H9 (cell line): ENCODE measurements at regions not wholly inside any gene's neighbourhood (a gene's known extent, or its start where the extent isn't known, plus 50 kb on each side); places are given as distances from the start of the nearest gene placed in this dataset.

Source experiments
- DNase-seq: peaks from one replicate; pipeline ENCODE4 v3.0.0-alpha.2; 2017
- H2AFZ ChIP-seq: one replicate; pipeline ENCODE4 v1.6.1; 2013; ENCODE audit warnings: mild to moderate bottlenecking, low read length, control low read depth, moderate library complexity
- H2AK5ac ChIP-seq: 2 replicates; pipeline ENCODE4 v1.6.1; 2013; ENCODE audit warnings: low read length, control low read depth, mixed read lengths; ENCODE audit not compliant: insufficient read length
- H2BK120ac ChIP-seq: one replicate; pipeline ENCODE4 v1.6.1; 2013; ENCODE audit warnings: low read depth, mild to moderate bottlenecking, low read length, control low read depth, inconsistent platforms; ENCODE audit not compliant: poor library complexity, severe bottlenecking
- H2BK12ac ChIP-seq: 2 replicates; pipeline ENCODE4 v1.6.1; 2013; ENCODE audit warnings: low read length, control low read depth, mixed read lengths, low read depth; ENCODE audit not compliant: insufficient read length
- H2BK15ac ChIP-seq: 2 replicates; pipeline ENCODE4 v1.6.1; 2013; ENCODE audit warnings: low read depth, low read length, control low read depth
- H2BK20ac ChIP-seq: one replicate; pipeline ENCODE4 v1.6.1; 2013; ENCODE audit warnings: low read depth, mild to moderate bottlenecking, low read length, control low read depth, inconsistent platforms; ENCODE audit not compliant: poor library complexity, severe bottlenecking
- H2BK5ac ChIP-seq: 2 replicates; pipeline ENCODE4 v1.6.1; 2013; ENCODE audit warnings: low read length, control low read depth, mixed read lengths; ENCODE audit not compliant: insufficient read length
- H3K14ac ChIP-seq: 2 replicates; pipeline ENCODE4 v1.6.1; 2013; ENCODE audit warnings: low read length, control low read depth; ENCODE audit not compliant: insufficient read depth
- H3K18ac ChIP-seq: 2 replicates; pipeline ENCODE4 v1.6.1; 2013; ENCODE audit warnings: low read depth, mild to moderate bottlenecking, mixed read lengths, low read length, control low read depth; ENCODE audit not compliant: insufficient read length
- H3K23ac ChIP-seq: 2 replicates; pipeline ENCODE4 v1.6.1; 2013; ENCODE audit warnings: low read length, control low read depth, mixed read lengths, low read depth; ENCODE audit not compliant: insufficient read length
- H3K23me2 ChIP-seq: 2 replicates; pipeline ENCODE4 v1.6.1; 2013; ENCODE audit warnings: low read depth, mild to moderate bottlenecking, mixed read lengths, low read length, control low read depth; ENCODE audit not compliant: insufficient read length, poor library complexity, severe bottlenecking
- H3K27ac ChIP-seq: 2 replicates; pipeline ENCODE4 v1.5.1; 2013; ENCODE audit warnings: low read length, control low read depth, mixed read lengths, low read depth; ENCODE audit not compliant: insufficient read length
- H3K27me3 ChIP-seq: 2 replicates; pipeline ENCODE4 v1.6.1; 2013; ENCODE audit warnings: low read length, control low read depth, inconsistent platforms; ENCODE audit not compliant: insufficient read depth
- H3K4ac ChIP-seq: 2 replicates; pipeline ENCODE4 v1.6.1; 2013; ENCODE audit warnings: low read depth, mild to moderate bottlenecking, control low read depth, inconsistent platforms, low read length, moderate library complexity
- H3K4me1 ChIP-seq: 2 replicates; pipeline ENCODE4 v1.6.1; 2013; ENCODE audit warnings: low read length, control low read depth, inconsistent platforms; ENCODE audit not compliant: insufficient read depth
- H3K4me2 ChIP-seq: 2 replicates; pipeline ENCODE4 v1.6.1; 2013; ENCODE audit warnings: low read length, control low read depth, mixed read lengths; ENCODE audit not compliant: insufficient read length, insufficient read depth
- H3K56ac ChIP-seq: 2 replicates; pipeline ENCODE4 v1.6.1; 2013; ENCODE audit warnings: low read depth, mild to moderate bottlenecking, mixed read lengths, low read length, control low read depth; ENCODE audit not compliant: insufficient read length
- H3K79me1 ChIP-seq: 2 replicates; pipeline ENCODE4 v1.6.1; 2013; ENCODE audit warnings: low read depth, mild to moderate bottlenecking, moderate library complexity, low read length, control low read depth, inconsistent platforms; ENCODE audit not compliant: insufficient read depth, poor library complexity, severe bottlenecking
- H3K79me2 ChIP-seq: 2 replicates; pipeline ENCODE4 v1.6.1; 2013; ENCODE audit warnings: low read length, control low read depth, inconsistent platforms; ENCODE audit not compliant: insufficient read depth
- H3K9ac ChIP-seq: 2 replicates; pipeline ENCODE4 v1.6.1; 2013; ENCODE audit warnings: low read length, control low read depth, mixed read lengths; ENCODE audit not compliant: insufficient read length; ENCODE audit errors: extremely low read depth
- H3K9me3 ChIP-seq: one replicate; pipeline ENCODE4 v1.6.1; 2013; ENCODE audit warnings: low read depth, low read length, inconsistent platforms; ENCODE audit not compliant: control insufficient read depth
- H3T11ph ChIP-seq: one replicate; pipeline ENCODE4 v1.6.1; 2013; ENCODE audit warnings: mild to moderate bottlenecking, low read length, control low read depth, inconsistent platforms
- H4K20me1 ChIP-seq: one replicate; pipeline ENCODE4 v1.6.1; 2013; ENCODE audit not compliant: control insufficient read depth, insufficient read length, insufficient read depth
- H4K5ac ChIP-seq: 2 replicates; pipeline ENCODE4 v1.6.1; 2013; ENCODE audit warnings: low read depth, mild to moderate bottlenecking, mixed read lengths, low read length, control low read depth; ENCODE audit not compliant: insufficient read length
- H4K8ac ChIP-seq: replicated peaks from 2 replicates; pipeline ENCODE4 v1.6.1; 2013; ENCODE audit warnings: low read length, control low read depth, mixed read lengths, low read depth; ENCODE audit not compliant: insufficient read length
- H4K91ac ChIP-seq: 2 replicates; pipeline ENCODE4 v1.6.1; 2013; ENCODE audit warnings: low read depth, mild to moderate bottlenecking, moderate library complexity, mixed read lengths, low read length, control low read depth; ENCODE audit not compliant: insufficient read length
- H3K27ac Mint-ChIP-seq, 3 experiments: 2 replicates in 2 of 3; 3 replicates in 1 of 3; pipeline ENCODE4 v1.8.0; 2020 to 2021; ENCODE audit warnings: mixed read lengths in 3 of 3, mild to moderate bottlenecking in 1 of 3, moderate library complexity in 1 of 3
- H3K27me3 Mint-ChIP-seq: 2 replicates; pipeline ENCODE4 v1.8.0; 2021; ENCODE audit warnings: low read depth, mild to moderate bottlenecking, moderate library complexity, mixed read lengths
- H3K36me3 Mint-ChIP-seq, 3 experiments: 2 replicates in 2 of 3; 3 replicates in 1 of 3; pipeline ENCODE4 v1.8.0; 2020 to 2021; ENCODE audit warnings: low read depth in 3 of 3, mixed read lengths in 3 of 3; ENCODE audit not compliant: insufficient read depth in 1 of 3
- H3K4me1 Mint-ChIP-seq, 2 experiments: 2 replicates each; pipeline ENCODE4 v1.8.0; 2020; ENCODE audit warnings: mixed read lengths in 2 of 2
- H3K4me3 Mint-ChIP-seq, 2 experiments: 2 replicates in 1 of 2; 3 replicates in 1 of 2; pipeline ENCODE4 v1.8.0; 2020 to 2021; ENCODE audit warnings: mild to moderate bottlenecking in 2 of 2, mixed read lengths in 2 of 2, moderate library complexity in 1 of 2
- H3K9me3 Mint-ChIP-seq, 2 experiments: 2 replicates in 1 of 2; 3 replicates in 1 of 2; pipeline ENCODE4 v1.8.0; 2020; ENCODE audit warnings: mild to moderate bottlenecking in 2 of 2, mixed read lengths in 2 of 2, moderate library complexity in 1 of 2
- WGBS: extraction: QIAGEN DNeasy Blood & Tissue Kit; methylation state at CpG from one replicate; pipeline ENCODE4 v1.1.7; 2013; ENCODE audit warnings: missing lambda C conversion rate, low lambda C conversion rate, mixed read lengths; ENCODE audit not compliant: insufficient read length; ENCODE audit errors: extremely low coverage; 5-methylcytosine and 5-hydroxymethylcytosine counted together
- TF ChIP-seq, protein P1 (sequence below): fragments of 200-600 bp; sonication (generic); conservative IDR thresholded peaks from 3 replicates; pipeline ENCODE4 v1.8.0; 2021; ENCODE audit warnings: antibody characterized with exemption, mild to moderate bottlenecking

DNA sequence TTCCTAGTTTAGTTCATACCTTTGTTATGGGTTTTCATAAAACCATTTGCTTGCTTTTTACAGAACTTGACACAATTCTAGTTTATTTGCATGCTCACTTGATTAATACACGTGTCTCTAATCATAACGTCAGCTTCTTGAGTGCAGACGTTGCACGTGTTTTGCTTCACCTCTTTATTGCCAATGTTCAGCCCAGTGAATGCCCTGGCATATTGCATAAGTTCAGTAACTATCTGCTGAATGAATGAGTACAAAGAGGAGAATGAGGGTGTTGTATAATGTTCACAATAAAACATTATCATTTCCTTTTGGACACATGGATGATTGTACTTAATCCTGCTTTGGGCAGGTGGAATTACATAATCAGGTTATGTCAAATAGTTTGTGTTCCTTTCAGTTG lies 519.8 kb downstream of the HS3ST4 start:
- H2BK12ac ChIP-seq = no peak overlapping the region
- no peaks in the 10 kb centered on the region for H3K27me3 ChIP-seq
- H3K27me3 Mint-ChIP-seq = no peaks in the 10 kb centered on the region
- H3K4me3 Mint-ChIP-seq = no peak overlapping the region
- H2BK20ac ChIP-seq = no peak overlapping the region
- TF ChIP-seq, protein P1, sequence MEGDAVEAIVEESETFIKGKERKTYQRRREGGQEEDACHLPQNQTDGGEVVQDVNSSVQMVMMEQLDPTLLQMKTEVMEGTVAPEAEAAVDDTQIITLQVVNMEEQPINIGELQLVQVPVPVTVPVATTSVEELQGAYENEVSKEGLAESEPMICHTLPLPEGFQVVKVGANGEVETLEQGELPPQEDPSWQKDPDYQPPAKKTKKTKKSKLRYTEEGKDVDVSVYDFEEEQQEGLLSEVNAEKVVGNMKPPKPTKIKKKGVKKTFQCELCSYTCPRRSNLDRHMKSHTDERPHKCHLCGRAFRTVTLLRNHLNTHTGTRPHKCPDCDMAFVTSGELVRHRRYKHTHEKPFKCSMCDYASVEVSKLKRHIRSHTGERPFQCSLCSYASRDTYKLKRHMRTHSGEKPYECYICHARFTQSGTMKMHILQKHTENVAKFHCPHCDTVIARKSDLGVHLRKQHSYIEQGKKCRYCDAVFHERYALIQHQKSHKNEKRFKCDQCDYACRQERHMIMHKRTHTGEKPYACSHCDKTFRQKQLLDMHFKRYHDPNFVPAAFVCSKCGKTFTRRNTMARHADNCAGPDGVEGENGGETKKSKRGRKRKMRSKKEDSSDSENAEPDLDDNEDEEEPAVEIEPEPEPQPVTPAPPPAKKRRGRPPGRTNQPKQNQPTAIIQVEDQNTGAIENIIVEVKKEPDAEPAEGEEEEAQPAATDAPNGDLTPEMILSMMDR = no peak
- no peak overlapping the region for H2AK5ac ChIP-seq
- no peaks in the 10 kb centered on the region for H3K9me3 ChIP-seq
- H3K9me3 Mint-ChIP-seq = peaks cover 6 to 10% of the 10 kb centered on the region in 2 experiments
- H3K79me2 ChIP-seq = no peaks in the 10 kb centered on the region
- no peak overlapping the region for H2AFZ ChIP-seq
- H3K9ac ChIP-seq = no peak overlapping the region
- no peak overlapping the region for H4K5ac ChIP-seq
- peaks cover 27 to 35% of the 10 kb centered on the region in 2 experiments for H3K4me1 Mint-ChIP-seq
- no peak overlapping the region for H3K23ac ChIP-seq
- peaks cover 0 to 11% (median 3%) of the 10 kb centered on the region in 3 experiments; a peak in 2 of 7 replicates for H3K36me3 Mint-ChIP-seq
- no peak overlapping the region for H3K27ac Mint-ChIP-seq
- H2BK120ac ChIP-seq = no peak overlapping the region
- no peak overlapping the region for H2BK15ac ChIP-seq
- H4K91ac ChIP-seq = no peak overlapping the region
- H3K27ac ChIP-seq = no peak overlapping the region
- H3K23me2 ChIP-seq = no peaks in the 10 kb centered on the region
- H4K8ac ChIP-seq = no peak overlapping the region
- H3K4me1 ChIP-seq = peaks cover 11% of the 10 kb centered on the region
- no peaks in the 10 kb centered on the region for H4K20me1 ChIP-seq
- H2BK5ac ChIP-seq = no peak overlapping the region
- no peak overlapping the region for H3T11ph ChIP-seq
- no peak overlapping the region for H3K14ac ChIP-seq
- H3K18ac ChIP-seq = no peak overlapping the region
- no CpG with 5 or more reads among the region's 4 CpGs for WGBS
- no peaks in the 10 kb centered on the region for H3K79me1 ChIP-seq
- H3K4me2 ChIP-seq = no peak overlapping the region
- H3K56ac ChIP-seq = no peak overlapping the region
- no peak overlapping the region for H3K4ac ChIP-seq
- DNase-seq = no peak
